GM23338 (cell line): ENCODE measurements at regions not wholly inside any gene's neighbourhood (a gene's known extent, or its start where the extent isn't known, plus 50 kb on each side); places are given as distances from the start of the nearest gene placed in this dataset.

Experiments
- CREB1 ChIP-seq: fragments of 250-450 bp; sonication (Bioruptor Pico); IDR thresholded peaks from 2 replicates; pipeline ENCODE4 v1.5.0; 2020; ENCODE audit warnings: low read depth, mild to moderate bottlenecking, moderate library complexity
- EZH2 ChIP-seq: fragments of 200-600 bp; sonication (generic); IDR thresholded peaks from one replicate; pipeline ENCODE4 v1.8.0; 2017; ENCODE audit warnings: antibody characterized with exemption, mild to moderate bottlenecking, low read depth; ENCODE audit not compliant: unreplicated experiment
- EZH2phosphoT487 ChIP-seq: fragments of 200-600 bp; sonication (generic); IDR thresholded peaks from one replicate; pipeline ENCODE4 v1.8.1; 2018; ENCODE audit warnings: antibody characterized with exemption; ENCODE audit not compliant: unreplicated experiment
- JUNB ChIP-seq: IDR thresholded peaks from one replicate; pipeline ENCODE4 v1.6.1; 2016; ENCODE audit warnings: antibody characterized with exemption; ENCODE audit not compliant: unreplicated experiment
- POLR2AphosphoS5 ChIP-seq: IDR thresholded peaks from 2 replicates; pipeline ENCODE4 v1.6.1; 2016; ENCODE audit warnings: antibody characterized with exemption, low read depth
- STAT1 ChIP-seq: IDR thresholded peaks from one replicate; pipeline ENCODE4 v1.6.1; 2016; ENCODE audit warnings: antibody characterized with exemption; ENCODE audit not compliant: unreplicated experiment
- ZNF114 ChIP-seq: fragments of 250-450 bp; sonication (Bioruptor Pico); IDR thresholded peaks from 2 replicates; pipeline ENCODE4 v1.5.0; 2020; ENCODE audit warnings: mild to moderate bottlenecking, moderate library complexity
- TF ChIP-seq, protein P1 (sequence below): fragments of 250-450 bp; sonication (Bioruptor Pico); IDR thresholded peaks from 2 replicates; pipeline ENCODE4 v1.5.0; 2020; ENCODE audit warnings: mild to moderate bottlenecking, moderate library complexity
- TF ChIP-seq, protein P2 (sequence below): IDR thresholded peaks from one replicate; pipeline ENCODE4 v1.6.1; 2018; ENCODE audit warnings: antibody characterized with exemption; ENCODE audit not compliant: unreplicated experiment
- TF ChIP-seq, protein P3 (sequence below): IDR thresholded peaks from 2 replicates; pipeline ENCODE4 v1.6.1; 2016; ENCODE audit warnings: antibody characterized with exemption

DNA sequence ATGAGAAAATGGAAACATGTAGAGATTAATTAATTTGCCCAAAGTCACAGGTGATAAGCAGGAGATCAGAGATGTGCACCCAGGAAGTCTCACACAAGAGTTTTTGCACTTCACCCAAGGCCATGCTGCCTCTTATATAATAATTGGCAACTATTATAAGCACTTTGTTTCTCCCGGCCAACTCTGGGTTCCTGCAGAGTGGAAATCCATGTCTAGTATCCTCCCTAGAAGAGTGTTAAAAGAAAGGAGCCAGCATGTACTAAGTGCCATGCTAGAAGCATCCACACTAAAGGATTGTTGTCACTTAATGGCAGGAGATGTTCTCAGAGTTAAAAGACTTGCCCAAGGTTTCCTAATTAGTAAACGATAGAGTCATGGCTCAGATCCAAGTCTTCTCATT, 470.3 kb downstream of the OMA1 start (continued):
- TF ChIP-seq, protein P1, sequence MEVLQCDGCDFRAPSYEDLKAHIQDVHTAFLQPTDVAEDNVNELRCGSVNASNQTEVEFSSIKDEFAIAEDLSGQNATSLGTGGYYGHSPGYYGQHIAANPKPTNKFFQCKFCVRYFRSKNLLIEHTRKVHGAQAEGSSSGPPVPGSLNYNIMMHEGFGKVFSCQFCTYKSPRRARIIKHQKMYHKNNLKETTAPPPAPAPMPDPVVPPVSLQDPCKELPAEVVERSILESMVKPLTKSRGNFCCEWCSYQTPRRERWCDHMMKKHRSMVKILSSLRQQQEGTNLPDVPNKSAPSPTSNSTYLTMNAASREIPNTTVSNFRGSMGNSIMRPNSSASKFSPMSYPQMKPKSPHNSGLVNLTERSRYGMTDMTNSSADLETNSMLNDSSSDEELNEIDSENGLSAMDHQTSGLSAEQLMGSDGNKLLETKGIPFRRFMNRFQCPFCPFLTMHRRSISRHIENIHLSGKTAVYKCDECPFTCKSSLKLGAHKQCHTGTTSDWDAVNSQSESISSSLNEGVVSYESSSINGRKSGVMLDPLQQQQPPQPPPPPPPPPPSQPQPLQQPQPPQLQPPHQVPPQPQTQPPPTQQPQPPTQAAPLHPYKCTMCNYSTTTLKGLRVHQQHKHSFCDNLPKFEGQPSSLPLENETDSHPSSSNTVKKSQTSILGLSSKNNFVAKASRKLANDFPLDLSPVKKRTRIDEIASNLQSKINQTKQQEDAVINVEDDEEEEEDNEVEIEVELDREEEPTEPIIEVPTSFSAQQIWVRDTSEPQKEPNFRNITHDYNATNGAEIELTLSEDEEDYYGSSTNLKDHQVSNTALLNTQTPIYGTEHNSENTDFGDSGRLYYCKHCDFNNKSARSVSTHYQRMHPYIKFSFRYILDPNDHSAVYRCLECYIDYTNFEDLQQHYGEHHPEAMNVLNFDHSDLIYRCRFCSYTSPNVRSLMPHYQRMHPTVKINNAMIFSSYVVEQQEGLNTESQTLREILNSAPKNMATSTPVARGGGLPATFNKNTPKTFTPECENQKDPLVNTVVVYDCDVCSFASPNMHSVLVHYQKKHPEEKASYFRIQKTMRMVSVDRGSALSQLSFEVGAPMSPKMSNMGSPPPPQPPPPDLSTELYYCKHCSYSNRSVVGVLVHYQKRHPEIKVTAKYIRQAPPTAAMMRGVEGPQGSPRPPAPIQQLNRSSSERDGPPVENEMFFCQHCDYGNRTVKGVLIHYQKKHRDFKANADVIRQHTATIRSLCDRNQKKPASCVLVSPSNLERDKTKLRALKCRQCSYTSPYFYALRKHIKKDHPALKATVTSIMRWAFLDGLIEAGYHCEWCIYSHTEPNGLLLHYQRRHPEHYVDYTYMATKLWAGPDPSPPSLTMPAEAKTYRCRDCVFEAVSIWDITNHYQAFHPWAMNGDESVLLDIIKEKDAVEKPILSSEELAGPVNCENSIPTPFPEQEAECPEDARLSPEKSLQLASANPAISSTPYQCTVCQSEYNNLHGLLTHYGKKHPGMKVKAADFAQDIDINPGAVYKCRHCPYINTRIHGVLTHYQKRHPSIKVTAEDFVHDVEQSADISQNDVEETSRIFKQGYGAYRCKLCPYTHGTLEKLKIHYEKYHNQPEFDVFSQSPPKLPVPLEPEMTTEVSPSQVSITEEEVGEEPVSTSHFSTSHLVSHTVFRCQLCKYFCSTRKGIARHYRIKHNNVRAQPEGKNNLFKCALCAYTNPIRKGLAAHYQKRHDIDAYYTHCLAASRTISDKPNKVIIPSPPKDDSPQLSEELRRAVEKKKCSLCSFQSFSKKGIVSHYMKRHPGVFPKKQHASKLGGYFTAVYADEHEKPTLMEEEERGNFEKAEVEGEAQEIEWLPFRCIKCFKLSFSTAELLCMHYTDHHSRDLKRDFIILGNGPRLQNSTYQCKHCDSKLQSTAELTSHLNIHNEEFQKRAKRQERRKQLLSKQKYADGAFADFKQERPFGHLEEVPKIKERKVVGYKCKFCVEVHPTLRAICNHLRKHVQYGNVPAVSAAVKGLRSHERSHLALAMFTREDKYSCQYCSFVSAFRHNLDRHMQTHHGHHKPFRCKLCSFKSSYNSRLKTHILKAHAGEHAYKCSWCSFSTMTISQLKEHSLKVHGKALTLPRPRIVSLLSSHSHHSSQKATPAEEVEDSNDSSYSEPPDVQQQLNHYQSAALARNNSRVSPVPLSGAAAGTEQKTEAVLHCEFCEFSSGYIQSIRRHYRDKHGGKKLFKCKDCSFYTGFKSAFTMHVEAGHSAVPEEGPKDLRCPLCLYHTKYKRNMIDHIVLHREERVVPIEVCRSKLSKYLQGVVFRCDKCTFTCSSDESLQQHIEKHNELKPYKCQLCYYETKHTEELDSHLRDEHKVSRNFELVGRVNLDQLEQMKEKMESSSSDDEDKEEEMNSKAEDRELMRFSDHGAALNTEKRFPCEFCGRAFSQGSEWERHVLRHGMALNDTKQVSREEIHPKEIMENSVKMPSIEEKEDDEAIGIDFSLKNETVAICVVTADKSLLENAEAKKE (CRISPR knock-in tag), result no peak
- TF ChIP-seq, protein P2, sequence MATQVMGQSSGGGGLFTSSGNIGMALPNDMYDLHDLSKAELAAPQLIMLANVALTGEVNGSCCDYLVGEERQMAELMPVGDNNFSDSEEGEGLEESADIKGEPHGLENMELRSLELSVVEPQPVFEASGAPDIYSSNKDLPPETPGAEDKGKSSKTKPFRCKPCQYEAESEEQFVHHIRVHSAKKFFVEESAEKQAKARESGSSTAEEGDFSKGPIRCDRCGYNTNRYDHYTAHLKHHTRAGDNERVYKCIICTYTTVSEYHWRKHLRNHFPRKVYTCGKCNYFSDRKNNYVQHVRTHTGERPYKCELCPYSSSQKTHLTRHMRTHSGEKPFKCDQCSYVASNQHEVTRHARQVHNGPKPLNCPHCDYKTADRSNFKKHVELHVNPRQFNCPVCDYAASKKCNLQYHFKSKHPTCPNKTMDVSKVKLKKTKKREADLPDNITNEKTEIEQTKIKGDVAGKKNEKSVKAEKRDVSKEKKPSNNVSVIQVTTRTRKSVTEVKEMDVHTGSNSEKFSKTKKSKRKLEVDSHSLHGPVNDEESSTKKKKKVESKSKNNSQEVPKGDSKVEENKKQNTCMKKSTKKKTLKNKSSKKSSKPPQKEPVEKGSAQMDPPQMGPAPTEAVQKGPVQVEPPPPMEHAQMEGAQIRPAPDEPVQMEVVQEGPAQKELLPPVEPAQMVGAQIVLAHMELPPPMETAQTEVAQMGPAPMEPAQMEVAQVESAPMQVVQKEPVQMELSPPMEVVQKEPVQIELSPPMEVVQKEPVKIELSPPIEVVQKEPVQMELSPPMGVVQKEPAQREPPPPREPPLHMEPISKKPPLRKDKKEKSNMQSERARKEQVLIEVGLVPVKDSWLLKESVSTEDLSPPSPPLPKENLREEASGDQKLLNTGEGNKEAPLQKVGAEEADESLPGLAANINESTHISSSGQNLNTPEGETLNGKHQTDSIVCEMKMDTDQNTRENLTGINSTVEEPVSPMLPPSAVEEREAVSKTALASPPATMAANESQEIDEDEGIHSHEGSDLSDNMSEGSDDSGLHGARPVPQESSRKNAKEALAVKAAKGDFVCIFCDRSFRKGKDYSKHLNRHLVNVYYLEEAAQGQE, result no peak
- TF ChIP-seq JUNB (no peak), CREB1 (no peak), STAT1 (no peak), POLR2AphosphoS5 (no peak), ZNF114 (no peak), EZH2 (no peak), EZH2phosphoT487 (no peak)
- TF ChIP-seq, protein P3, sequence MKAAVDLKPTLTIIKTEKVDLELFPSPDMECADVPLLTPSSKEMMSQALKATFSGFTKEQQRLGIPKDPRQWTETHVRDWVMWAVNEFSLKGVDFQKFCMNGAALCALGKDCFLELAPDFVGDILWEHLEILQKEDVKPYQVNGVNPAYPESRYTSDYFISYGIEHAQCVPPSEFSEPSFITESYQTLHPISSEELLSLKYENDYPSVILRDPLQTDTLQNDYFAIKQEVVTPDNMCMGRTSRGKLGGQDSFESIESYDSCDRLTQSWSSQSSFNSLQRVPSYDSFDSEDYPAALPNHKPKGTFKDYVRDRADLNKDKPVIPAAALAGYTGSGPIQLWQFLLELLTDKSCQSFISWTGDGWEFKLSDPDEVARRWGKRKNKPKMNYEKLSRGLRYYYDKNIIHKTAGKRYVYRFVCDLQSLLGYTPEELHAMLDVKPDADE, result no peak
